ENCODE measurements at regions not wholly inside any gene's neighbourhood (a gene's known extent, or its start where the extent isn't known, plus 50 kb on each side); places are given as distances from the start of the nearest gene placed in this dataset.

DNA sequence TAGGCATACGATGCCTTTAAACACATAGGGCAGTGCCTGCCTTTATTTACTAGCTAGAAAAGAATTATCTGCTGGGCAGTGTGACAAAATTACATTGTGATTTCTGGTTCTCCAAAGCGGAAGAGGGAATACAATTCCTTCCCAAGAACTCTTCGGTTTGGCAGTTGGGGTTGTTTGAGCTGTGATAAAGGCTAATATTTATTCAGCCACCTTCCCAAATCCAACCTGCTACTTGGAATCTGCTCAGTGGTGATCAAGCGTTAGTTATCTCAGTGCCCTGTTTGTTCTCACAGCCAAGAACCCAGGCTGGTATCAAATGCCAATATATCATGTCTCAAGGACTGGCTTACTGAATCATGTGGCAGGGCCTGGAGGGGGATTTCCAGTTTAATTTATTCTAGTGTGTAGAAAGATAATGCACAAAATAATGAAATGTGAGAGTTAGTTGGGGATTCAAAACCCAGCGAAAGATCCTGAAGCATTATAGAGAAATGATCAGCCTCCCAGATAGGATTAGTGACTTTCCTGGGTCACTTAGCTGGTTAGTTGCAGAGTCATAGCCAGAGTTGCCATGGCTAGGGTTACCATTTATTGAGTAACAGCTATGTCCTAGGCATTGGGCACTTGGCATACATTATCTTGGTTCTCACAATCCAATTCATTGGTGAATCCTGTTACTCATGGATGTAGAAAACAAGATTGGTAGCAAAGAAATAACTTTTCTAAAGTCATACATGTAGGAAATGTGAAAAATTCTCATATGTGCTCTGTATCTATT is 457.0 kb upstream of the KLF4 start:
- WGBS, 2 donors = 73 to 87% methylated on average over 5 of the region's 5 CpGs
- no peak overlapping the region for H3K4me3 ChIP-seq
- no peak overlapping the region for H3K9ac ChIP-seq (ENCODE audit: insufficient read depth in 1 of 2, low read length in 2 of 2)
- DNase-seq (no peak), ATAC-seq (ENCODE audit: insufficient read depth, low FRiP score) (no peak)
- H3K27me3 ChIP-seq (ENCODE audit: control insufficient read depth in 3 of 3, insufficient read depth in 3 of 3, low read length in 2 of 3) = no peaks in the 10 kb centered on the region
- H3K9me3 ChIP-seq (ENCODE audit: control insufficient read depth in 4 of 4, insufficient read depth in 3 of 4, low read length in 3 of 4) = peaks cover 0 to 3% (median 0%) of the 10 kb centered on the region in 4 donors
- no peaks in the 10 kb centered on the region for H3K4me1 ChIP-seq (ENCODE audit: control insufficient read depth in 5 of 5, insufficient read depth in 5 of 5, low read length in 5 of 5)
- H3K36me3 ChIP-seq (ENCODE audit: control insufficient read depth in 4 of 4, insufficient read depth in 4 of 4, low read length in 4 of 4) = no peaks in the 10 kb centered on the region
- no peak overlapping the region for H3K27ac ChIP-seq (ENCODE audit: low read depth in 1 of 2, low read length in 1 of 2)
- TF ChIP-seq, protein P1, sequence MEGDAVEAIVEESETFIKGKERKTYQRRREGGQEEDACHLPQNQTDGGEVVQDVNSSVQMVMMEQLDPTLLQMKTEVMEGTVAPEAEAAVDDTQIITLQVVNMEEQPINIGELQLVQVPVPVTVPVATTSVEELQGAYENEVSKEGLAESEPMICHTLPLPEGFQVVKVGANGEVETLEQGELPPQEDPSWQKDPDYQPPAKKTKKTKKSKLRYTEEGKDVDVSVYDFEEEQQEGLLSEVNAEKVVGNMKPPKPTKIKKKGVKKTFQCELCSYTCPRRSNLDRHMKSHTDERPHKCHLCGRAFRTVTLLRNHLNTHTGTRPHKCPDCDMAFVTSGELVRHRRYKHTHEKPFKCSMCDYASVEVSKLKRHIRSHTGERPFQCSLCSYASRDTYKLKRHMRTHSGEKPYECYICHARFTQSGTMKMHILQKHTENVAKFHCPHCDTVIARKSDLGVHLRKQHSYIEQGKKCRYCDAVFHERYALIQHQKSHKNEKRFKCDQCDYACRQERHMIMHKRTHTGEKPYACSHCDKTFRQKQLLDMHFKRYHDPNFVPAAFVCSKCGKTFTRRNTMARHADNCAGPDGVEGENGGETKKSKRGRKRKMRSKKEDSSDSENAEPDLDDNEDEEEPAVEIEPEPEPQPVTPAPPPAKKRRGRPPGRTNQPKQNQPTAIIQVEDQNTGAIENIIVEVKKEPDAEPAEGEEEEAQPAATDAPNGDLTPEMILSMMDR (IDR thresholded peaks at IDR 0.05; ENCODE audit: control extremely low read depth, extremely low read depth) = no peak

DNA sequence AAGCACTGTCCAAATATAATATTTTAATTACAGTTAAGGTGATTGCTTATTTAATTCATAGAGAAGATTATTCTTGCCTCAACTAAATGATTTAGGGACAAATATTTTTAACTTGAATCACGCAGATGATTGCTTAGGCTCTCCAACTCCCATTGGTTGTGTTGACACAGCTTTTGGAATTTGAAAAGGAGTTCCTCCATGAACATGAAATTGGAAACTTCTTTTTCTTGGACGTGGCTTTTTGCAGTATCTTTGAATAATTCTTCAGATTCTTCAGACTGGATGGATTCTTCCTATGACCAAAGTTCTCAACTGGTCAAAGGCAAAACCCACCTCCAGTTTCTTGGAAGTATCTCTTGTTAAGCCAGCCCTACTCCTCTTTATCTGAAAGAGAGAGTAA is 456.4 kb upstream of the KLF4 start:
- Histone ChIP-seq H3K27ac (ENCODE audit: low read depth in 1 of 2, low read length in 1 of 2) (no peak overlapping the region), H3K4me3 (no peak overlapping the region), H3K9ac (ENCODE audit: insufficient read depth in 1 of 2, low read length in 2 of 2) (no peak overlapping the region), H3K9me3 (ENCODE audit: control insufficient read depth in 4 of 4, insufficient read depth in 3 of 4, low read length in 3 of 4) (no peaks in the 10 kb centered on the region), H3K27me3 (ENCODE audit: control insufficient read depth in 3 of 3, insufficient read depth in 3 of 3, low read length in 2 of 3) (no peaks in the 10 kb centered on the region), H3K36me3 (ENCODE audit: control insufficient read depth in 4 of 4, insufficient read depth in 4 of 4, low read length in 4 of 4) (no peaks in the 10 kb centered on the region), H3K4me1 (ENCODE audit: control insufficient read depth in 5 of 5, insufficient read depth in 5 of 5, low read length in 5 of 5) (no peaks in the 10 kb centered on the region)
- ATAC-seq (ENCODE audit: insufficient read depth, low FRiP score) (no peak), DNase-seq (no peak)
- WGBS, 2 donors = 59 to 78% methylated on average over 2 of the region's 2 CpGs
- TF ChIP-seq, protein P1 (IDR thresholded peaks at IDR 0.05; ENCODE audit: control extremely low read depth, extremely low read depth) = no peak

DNA sequence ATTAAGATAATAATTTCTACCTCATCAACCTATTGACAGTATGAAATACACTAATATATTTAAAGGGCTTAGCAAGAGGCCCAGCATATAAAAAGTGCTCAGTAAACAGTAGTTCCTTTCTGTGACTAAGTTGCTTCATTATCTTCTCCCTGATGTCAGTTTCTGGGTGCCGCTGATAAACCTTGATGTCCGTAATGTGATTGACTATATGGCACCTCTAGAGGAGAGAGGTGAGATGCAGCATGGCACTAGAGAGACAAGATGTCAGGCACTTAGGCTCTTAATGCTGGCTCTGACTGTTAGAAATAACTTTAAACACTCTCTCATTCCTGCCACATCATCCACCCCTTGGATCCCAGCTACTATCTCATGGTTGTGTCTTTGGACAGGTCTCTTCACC is 455.9 kb upstream of the KLF4 start:
- TF ChIP-seq, protein P1 (IDR thresholded peaks at IDR 0.05; ENCODE audit: control extremely low read depth, extremely low read depth) = no peak
- WGBS, 2 donors = 46 to 71% methylated on average over 2 of the region's 2 CpGs
- ATAC-seq (ENCODE audit: insufficient read depth, low FRiP score) = no peak
- no peak overlapping the region for H3K27ac ChIP-seq (ENCODE audit: low read depth in 1 of 2, low read length in 1 of 2)
- DNase-seq = no peak
- H3K36me3 ChIP-seq (ENCODE audit: control insufficient read depth in 4 of 4, insufficient read depth in 4 of 4, low read length in 4 of 4) = no peaks in the 10 kb centered on the region
- no peak overlapping the region for H3K4me3 ChIP-seq
- no peaks in the 10 kb centered on the region for H3K9me3 ChIP-seq (ENCODE audit: control insufficient read depth in 4 of 4, insufficient read depth in 3 of 4, low read length in 3 of 4)
- no peaks in the 10 kb centered on the region for H3K27me3 ChIP-seq (ENCODE audit: control insufficient read depth in 3 of 3, insufficient read depth in 3 of 3, low read length in 2 of 3)
- no peak overlapping the region for H3K9ac ChIP-seq (ENCODE audit: insufficient read depth in 1 of 2, low read length in 2 of 2)
- no peaks in the 10 kb centered on the region for H3K4me1 ChIP-seq (ENCODE audit: control insufficient read depth in 5 of 5, insufficient read depth in 5 of 5, low read length in 5 of 5)

DNA sequence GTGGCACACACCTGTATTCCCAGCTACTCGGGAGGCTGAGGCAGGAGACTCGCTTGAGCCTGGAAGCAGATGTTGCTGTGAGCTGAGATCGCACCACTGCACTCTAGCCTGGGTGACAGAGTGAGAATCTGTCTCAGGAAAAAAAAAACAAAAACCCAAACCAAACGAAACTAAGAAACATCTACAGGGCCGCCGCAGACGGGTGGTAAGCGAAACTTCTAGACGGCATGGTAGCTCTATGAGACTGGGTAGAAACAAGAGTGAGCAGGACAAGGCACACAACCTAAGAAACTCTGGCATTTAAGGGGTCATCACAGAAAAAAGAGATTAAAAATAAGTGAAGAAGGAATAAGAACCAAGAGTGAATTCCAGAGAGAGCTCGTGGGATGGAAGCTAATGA is 454.8 kb upstream of the KLF4 start:
- H3K9ac ChIP-seq (ENCODE audit: insufficient read depth in 1 of 2, low read length in 2 of 2) = no peak overlapping the region
- H3K36me3 ChIP-seq (ENCODE audit: control insufficient read depth in 4 of 4, insufficient read depth in 4 of 4, low read length in 4 of 4) = no peaks in the 10 kb centered on the region
- H3K4me3 ChIP-seq = no peak overlapping the region
- DNase-seq (no peak), ATAC-seq (ENCODE audit: insufficient read depth, low FRiP score) (no peak)
- H3K4me1 ChIP-seq (ENCODE audit: control insufficient read depth in 5 of 5, insufficient read depth in 5 of 5, low read length in 5 of 5) = no peaks in the 10 kb centered on the region
- H3K27me3 ChIP-seq (ENCODE audit: control insufficient read depth in 3 of 3, insufficient read depth in 3 of 3, low read length in 2 of 3) = no peaks in the 10 kb centered on the region
- H3K9me3 ChIP-seq (ENCODE audit: control insufficient read depth in 4 of 4, insufficient read depth in 3 of 4, low read length in 3 of 4) = no peaks in the 10 kb centered on the region
- TF ChIP-seq, protein P1 (IDR thresholded peaks at IDR 0.05; ENCODE audit: control extremely low read depth, extremely low read depth) = no peak
- H3K27ac ChIP-seq (ENCODE audit: low read depth in 1 of 2, low read length in 1 of 2) = no peak overlapping the region
- 96 to 97% methylated on average over 10 of the region's 10 CpGs for WGBS, 2 donors
